AG04450 (cell line): ENCODE measurements at regions not wholly inside any gene's neighbourhood (a gene's known extent, or its start where the extent isn't known, plus 50 kb on each side); places are given as distances from the start of the nearest gene placed in this dataset.
"Not testable (repeated sequence)": the region's sequence is repeated elsewhere in the genome, so short reads cannot be mapped to it uniquely, and the experiment has no call there.

ENCODE experiments used
- CTCF ChIA-PET: fragments of 300-600, 350-600 bp; formaldehyde crosslinking; extraction: SDS; loops from one replicate; lab custom pipeline; 2022; ENCODE audit warnings: antibody characterized with exemption, inconsistent platforms; lab: Charles Lee
- POLR2A ChIA-PET: fragments of 350-600 bp; formaldehyde crosslinking; extraction: SDS; loops from one replicate; lab custom pipeline; 2021; ENCODE audit warnings: antibody characterized with exemption, inconsistent platforms; lab: Yijun Ruan, JAX
- DNase-seq: peaks from one replicate; pipeline ENCODE4 v3.0.0-alpha.2; 2011; ENCODE audit warnings: low read depth, low spot score
- H3K27ac ChIP-seq: one replicate; pipeline ENCODE4 v1.5.1; 2012; ENCODE audit warnings: low read depth, low read length, control low read depth
- H3K27me3 ChIP-seq: one replicate; pipeline ENCODE4 v1.6.0; 2012; ENCODE audit warnings: low read length; ENCODE audit not compliant: control insufficient read depth, insufficient read depth
- H3K4me3 ChIP-seq: 2 replicates; pipeline ENCODE4 v1.5.1; 2011; ENCODE audit warnings: mild to moderate bottlenecking, low read depth, low read length, control low read depth
- H3K9me3 ChIP-seq: 2 replicates; pipeline ENCODE4 v1.5.1; 2012; ENCODE audit warnings: low read length; ENCODE audit not compliant: control insufficient read depth, insufficient read depth
- CTCF ChIP-seq: IDR thresholded peaks from 2 replicates; pipeline ENCODE4 v1.5.1; 2011; ENCODE audit warnings: low read depth, low read length, control low read depth, inconsistent platforms

DNA sequence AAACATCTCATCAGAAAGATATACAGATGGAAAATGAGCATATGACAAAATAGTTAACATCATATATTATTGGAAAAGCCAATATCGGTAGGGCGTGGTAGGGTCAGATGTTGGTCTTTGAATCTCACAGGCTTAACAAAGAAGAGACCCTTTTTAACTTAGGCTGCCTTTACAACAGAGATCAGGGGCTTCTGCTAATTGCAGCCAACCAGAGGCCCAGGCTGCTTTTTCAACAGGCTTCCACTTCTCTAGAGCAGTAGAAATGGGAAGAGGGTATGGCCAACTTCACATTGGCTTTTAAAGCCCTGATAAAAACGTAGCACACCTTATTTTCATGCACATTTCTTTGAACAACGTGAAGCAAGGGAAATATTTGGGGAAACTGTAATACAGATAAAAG is 764.3 kb upstream of the CTNND2 start:
- CTCF ChIA-PET = no interaction called here
- Histone ChIP-seq H3K27me3 (no peaks in the 10 kb centered on the region), H3K4me3 (no peak overlapping the region), H3K9me3 (peaks cover 9% of the 10 kb centered on the region; the same call in 1 of the 2 replicates), H3K27ac (no peak overlapping the region)
- POLR2A ChIA-PET = no interaction called here
- TF ChIP-seq CTCF = no peak
- no peak for DNase-seq

DNA sequence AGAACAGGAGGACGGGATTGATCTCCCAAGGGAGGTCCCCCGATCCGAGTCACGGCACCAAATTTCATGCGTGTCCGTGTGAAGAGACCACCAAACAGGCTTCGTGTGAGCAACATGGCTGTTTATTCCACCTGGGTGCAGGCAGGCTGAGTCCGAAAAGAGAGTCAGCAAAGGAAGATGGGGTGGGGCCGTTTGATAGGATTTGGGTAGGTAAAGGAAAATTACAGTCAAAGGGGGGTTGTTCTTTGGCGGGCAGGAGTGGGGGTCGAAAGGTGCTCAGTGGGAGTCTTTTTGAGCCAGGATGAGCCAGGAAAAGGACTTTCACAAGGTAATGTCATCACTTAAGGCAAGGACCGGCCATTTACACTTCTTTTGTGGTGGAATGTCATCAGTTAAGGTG is 763.6 kb upstream of the CTNND2 start:
- CTCF ChIA-PET, POLR2A ChIA-PET: not testable (repeated sequence)

GRCh38 chr5:12665772-12666171 is 761.5 kb upstream of the CTNND2 start:
- H3K4me3 ChIP-seq, H3K27ac ChIP-seq, H3K27me3 ChIP-seq, CTCF ChIA-PET, POLR2A ChIA-PET, DNase-seq: not testable (repeated sequence)
- peaks cover 10% of the 10 kb centered on the region for H3K9me3 ChIP-seq

More for the DNA sequence above, 763.6 kb upstream of the CTNND2 start:
- H3K27ac ChIP-seq, DNase-seq, H3K4me3 ChIP-seq, H3K9me3 ChIP-seq, H3K27me3 ChIP-seq: not testable (repeated sequence)

DNA sequence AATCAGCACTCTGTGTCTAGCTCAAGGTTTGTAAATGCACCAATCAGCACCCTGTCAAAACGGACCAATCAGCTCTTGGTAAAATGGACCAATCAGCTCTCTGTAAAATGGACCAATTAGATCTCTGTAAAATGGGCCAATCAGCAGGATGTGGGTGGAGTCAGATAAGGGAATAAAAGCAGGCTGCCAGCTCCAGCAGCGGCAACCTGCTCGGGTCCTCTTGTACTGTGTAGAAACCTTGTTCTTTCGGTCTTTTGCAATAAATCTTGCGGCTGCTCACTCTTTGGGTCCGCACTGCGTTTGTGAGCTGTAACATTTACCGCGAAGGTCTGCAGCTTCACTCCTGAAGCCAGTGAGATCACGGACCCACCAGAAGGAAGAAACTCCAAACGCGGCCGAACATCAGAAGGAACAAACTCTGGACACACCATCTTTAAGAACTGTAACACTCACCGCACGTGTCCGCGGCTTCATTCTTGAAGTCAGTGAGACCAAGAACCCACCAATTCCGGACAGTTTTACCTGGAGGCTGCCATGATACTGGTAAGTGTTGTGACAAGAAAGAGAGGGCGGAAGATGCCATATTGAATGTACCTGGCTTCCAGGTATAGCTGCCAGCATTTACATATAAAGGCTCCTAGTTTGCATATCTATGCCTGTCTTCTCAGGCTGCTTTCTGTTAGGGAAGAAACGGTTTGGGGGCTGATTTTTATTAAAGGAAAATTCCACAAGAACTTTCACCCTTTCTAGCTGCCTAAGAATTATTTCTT is 758.5 kb upstream of the CTNND2 start:
- ChIA-PET CTCF (no interaction called here), POLR2A (no interaction called here)
- Histone ChIP-seq H3K4me3 (no peak overlapping the region), H3K27me3 (no peaks in the 10 kb centered on the region), H3K27ac (no peak overlapping the region), H3K9me3 (peaks cover 17% of the 10 kb centered on the region)
- DNase-seq = no peak
- no peak for TF ChIP-seq CTCF

DNA sequence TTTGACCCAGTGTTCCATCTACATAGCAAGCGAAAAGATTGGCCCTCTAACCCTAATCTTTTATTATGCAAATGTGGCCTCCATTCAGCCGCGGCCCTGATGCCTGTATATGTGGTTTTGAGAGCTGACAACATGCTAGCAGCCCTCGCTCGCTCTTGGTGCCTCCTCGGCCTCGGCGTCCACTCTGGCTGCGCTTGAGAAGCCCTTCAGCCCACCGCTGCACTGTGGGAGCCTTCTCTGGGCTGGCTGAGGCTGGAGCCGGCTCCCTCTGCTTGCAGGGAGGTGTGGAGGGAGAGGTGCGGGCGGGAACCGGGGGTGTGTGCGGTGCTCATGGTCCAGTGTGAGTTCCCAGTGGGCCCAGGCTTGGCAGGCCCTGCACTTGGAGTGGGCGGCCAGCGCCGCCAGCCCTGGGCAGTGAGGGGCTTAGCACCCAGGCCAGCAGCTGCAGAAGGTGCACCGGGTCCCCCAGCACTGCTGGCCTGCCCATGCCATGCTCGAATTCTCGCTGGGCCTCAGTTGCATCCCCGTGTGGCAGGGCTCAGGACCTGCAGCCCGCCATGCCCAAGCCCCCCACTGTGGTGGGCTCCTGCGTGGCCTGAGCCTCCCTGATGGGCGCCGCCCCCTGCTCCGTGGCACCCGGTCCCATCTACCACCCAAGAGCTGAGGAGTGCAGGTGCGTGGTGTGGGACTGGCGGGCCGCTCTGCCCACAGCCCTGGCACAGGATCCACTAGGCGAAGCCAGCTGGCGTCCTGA is 757.5 kb upstream of the CTNND2 start:
- Histone ChIP-seq H3K27ac (no peak overlapping the region), H3K4me3 (no peak overlapping the region), H3K27me3 (no peaks in the 10 kb centered on the region), H3K9me3 (peaks cover 17% of the 10 kb centered on the region)
- DNase-seq = no peak
- ChIA-PET POLR2A (no interaction called here), CTCF (no interaction called here)
- TF ChIP-seq CTCF = no peak

GRCh38 chr5:12660279-12661107 is 756.2 kb upstream of the CTNND2 start:
- CTCF ChIA-PET, POLR2A ChIA-PET, H3K27me3 ChIP-seq, H3K27ac ChIP-seq, H3K4me3 ChIP-seq, DNase-seq: not testable (repeated sequence)
- peaks cover 17% of the 10 kb centered on the region for H3K9me3 ChIP-seq
